ENCODE measurements at regions not wholly inside any gene's neighbourhood (a gene's known extent, or its start where the extent isn't known, plus 50 kb on each side); places are given as distances from the start of the nearest gene placed in this dataset.

GRCh38 chr7:52917982-52918578 lies 117.4 kb upstream of the POM121L12 start:
- TF ChIP-seq, protein P1, sequence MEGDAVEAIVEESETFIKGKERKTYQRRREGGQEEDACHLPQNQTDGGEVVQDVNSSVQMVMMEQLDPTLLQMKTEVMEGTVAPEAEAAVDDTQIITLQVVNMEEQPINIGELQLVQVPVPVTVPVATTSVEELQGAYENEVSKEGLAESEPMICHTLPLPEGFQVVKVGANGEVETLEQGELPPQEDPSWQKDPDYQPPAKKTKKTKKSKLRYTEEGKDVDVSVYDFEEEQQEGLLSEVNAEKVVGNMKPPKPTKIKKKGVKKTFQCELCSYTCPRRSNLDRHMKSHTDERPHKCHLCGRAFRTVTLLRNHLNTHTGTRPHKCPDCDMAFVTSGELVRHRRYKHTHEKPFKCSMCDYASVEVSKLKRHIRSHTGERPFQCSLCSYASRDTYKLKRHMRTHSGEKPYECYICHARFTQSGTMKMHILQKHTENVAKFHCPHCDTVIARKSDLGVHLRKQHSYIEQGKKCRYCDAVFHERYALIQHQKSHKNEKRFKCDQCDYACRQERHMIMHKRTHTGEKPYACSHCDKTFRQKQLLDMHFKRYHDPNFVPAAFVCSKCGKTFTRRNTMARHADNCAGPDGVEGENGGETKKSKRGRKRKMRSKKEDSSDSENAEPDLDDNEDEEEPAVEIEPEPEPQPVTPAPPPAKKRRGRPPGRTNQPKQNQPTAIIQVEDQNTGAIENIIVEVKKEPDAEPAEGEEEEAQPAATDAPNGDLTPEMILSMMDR (IDR thresholded peaks at IDR 0.05; ENCODE audit: low read depth, low read length, missing control alignments) = no peak
- no peaks in the 10 kb centered on the region for H3K27me3 ChIP-seq (replicated peaks)
- no peak for DNase-seq
- no peak overlapping the region for H3K27ac ChIP-seq
- H3K4me3 ChIP-seq (ENCODE audit: low read depth, low read length) = no peak overlapping the region
- H3K36me3 ChIP-seq (replicated peaks) = no peaks in the 10 kb centered on the region
- in situ Hi-C loops (cut with HindIII; ENCODE audit: low pct_ligation_motif_present, low sequenced_read_pairs) = no loop called here

GRCh38 chr7:52911795-52912194 lies 123.6 kb upstream of the POM121L12 start:
- in situ Hi-C loops (cut with HindIII; ENCODE audit: low pct_ligation_motif_present, low sequenced_read_pairs) = no loop called here
- TF ChIP-seq, protein P1 (IDR thresholded peaks at IDR 0.05; ENCODE audit: low read depth, low read length, missing control alignments) = no peak
- H3K27me3 ChIP-seq (replicated peaks) = no peaks in the 10 kb centered on the region
- no peak for DNase-seq
- H3K27ac ChIP-seq = no peak overlapping the region
- no peaks in the 10 kb centered on the region for H3K36me3 ChIP-seq (replicated peaks)
- no peak overlapping the region for H3K4me3 ChIP-seq (ENCODE audit: low read depth, low read length)

- Histone ChIP-seq H3K4me3 (ENCODE audit: low read depth, low read length) (no peak overlapping the region), H3K27me3 (replicated peaks) (no peaks in the 10 kb centered on the region), H3K27ac (no peak overlapping the region), H3K36me3 (replicated peaks) (no peaks in the 10 kb centered on the region)
- no peak for DNase-seq
- TF ChIP-seq, protein P1 (IDR thresholded peaks at IDR 0.05; ENCODE audit: low read depth, low read length, missing control alignments) = no peak
- in situ Hi-C loops (cut with HindIII; ENCODE audit: low pct_ligation_motif_present, low sequenced_read_pairs) = no loop called here
These were observed 124.1 kb upstream of the POM121L12 start for GRCh38 chr7:52911326-52911725.

DNA sequence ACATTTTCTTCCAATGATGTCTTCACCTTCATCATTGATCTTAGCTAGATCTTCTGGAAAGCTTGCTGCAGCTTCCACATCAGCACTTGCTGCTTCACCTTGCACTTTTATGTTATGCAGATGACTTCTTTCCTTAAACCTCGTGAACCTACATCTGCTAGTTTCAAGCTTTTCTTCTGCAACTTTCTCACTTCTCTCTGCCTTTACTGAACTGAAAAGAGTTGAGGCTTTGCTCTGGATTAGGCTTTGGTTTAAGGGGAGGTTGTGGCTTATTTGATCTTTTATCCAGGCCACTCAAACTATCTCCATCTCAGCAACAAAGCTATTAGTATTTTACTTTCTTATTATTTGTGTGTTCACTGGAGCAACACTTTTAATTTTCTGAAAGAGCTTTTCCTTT lies 125.5 kb upstream of the POM121L12 start:
- no peak overlapping the region for H3K27ac ChIP-seq
- no peak overlapping the region for H3K4me3 ChIP-seq (ENCODE audit: low read depth, low read length)
- DNase-seq = no peak
- no peaks in the 10 kb centered on the region for H3K27me3 ChIP-seq (replicated peaks)
- no peaks in the 10 kb centered on the region for H3K36me3 ChIP-seq (replicated peaks)
- TF ChIP-seq, protein P1 (IDR thresholded peaks at IDR 0.05; ENCODE audit: low read depth, low read length, missing control alignments) = no peak
- in situ Hi-C loops (cut with HindIII; ENCODE audit: low pct_ligation_motif_present, low sequenced_read_pairs) = no loop called here

GRCh38 chr7:52909131-52909530 lies 126.3 kb upstream of the POM121L12 start:
- no peak overlapping the region for H3K4me3 ChIP-seq (ENCODE audit: low read depth, low read length)
- DNase-seq = no peak
- TF ChIP-seq, protein P1 (IDR thresholded peaks at IDR 0.05; ENCODE audit: low read depth, low read length, missing control alignments) = no peak
- in situ Hi-C loops (cut with HindIII; ENCODE audit: low pct_ligation_motif_present, low sequenced_read_pairs) = no loop called here
- H3K36me3 ChIP-seq (replicated peaks) = no peaks in the 10 kb centered on the region
- H3K27me3 ChIP-seq (replicated peaks) = no peaks in the 10 kb centered on the region
- H3K27ac ChIP-seq = no peak overlapping the region

GRCh38 chr7:52897713-52898112 lies 137.7 kb upstream of the POM121L12 start:
- H3K27ac ChIP-seq = no peak overlapping the region
- H3K4me3 ChIP-seq (ENCODE audit: low read depth, low read length) = no peak overlapping the region
- DNase-seq = no peak
- TF ChIP-seq, protein P1 (IDR thresholded peaks at IDR 0.05; ENCODE audit: low read depth, low read length, missing control alignments) = no peak
- no peaks in the 10 kb centered on the region for H3K27me3 ChIP-seq (replicated peaks)
- in situ Hi-C loops (cut with HindIII; ENCODE audit: low pct_ligation_motif_present, low sequenced_read_pairs) = no loop called here
- no peaks in the 10 kb centered on the region for H3K36me3 ChIP-seq (replicated peaks)

All from brain microvascular endothelial cell (primary cell).